ENCODE measurements at regions not wholly inside any gene's neighbourhood (a gene's known extent, or its start where the extent isn't known, plus 50 kb on each side); places are given as distances from the start of the nearest gene placed in this dataset.
"Not testable (repeated sequence)": the region's sequence is repeated elsewhere in the genome, so short reads cannot be mapped to it uniquely, and the experiment has no call there.

- no peak for DNase-seq (ENCODE audit: low read depth)
These were observed 67.3 kb upstream of the RASGRF1 start for GRCh38 chr15:79157631-79158592.

GRCh38 chr15:79156704-79157375, 66.3 kb upstream of the RASGRF1 start:
- no peak for DNase-seq (ENCODE audit: low read depth)

GRCh38 chr15:79154483-79155135, 64.0 kb upstream of the RASGRF1 start:
- DNase-seq (ENCODE audit: low read depth): no peak

DNA sequence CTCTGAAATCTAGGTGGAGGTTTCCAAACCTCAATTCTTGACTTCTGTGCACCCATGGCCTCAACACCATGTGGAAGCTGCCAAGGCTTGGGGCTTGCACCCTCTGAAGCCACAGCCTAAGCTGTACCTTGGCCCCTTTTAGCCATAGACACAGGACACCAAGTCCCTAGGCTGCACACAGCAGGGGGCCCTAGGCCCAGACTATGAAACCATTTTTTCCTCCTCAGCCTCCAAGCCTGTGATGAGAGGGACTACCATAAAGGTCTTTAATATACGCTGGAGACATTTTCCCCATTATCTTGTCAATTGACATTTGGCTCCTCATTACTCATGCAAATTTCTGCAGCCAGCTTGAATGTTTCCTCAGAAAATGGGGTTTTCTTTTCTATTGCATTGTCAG, 53.7 kb upstream of the RASGRF1 start:
- not testable (repeated sequence) for DNase-seq (ENCODE audit: low read depth)

GRCh38 chr15:79140846-79141570, 50.4 kb upstream of the RASGRF1 start:
- no peak for DNase-seq (ENCODE audit: low read depth)
